SU-DHL-6 (cell line): ENCODE measurements at regions not wholly inside any gene's neighbourhood (a gene's known extent, or its start where the extent isn't known, plus 50 kb on each side); places are given as distances from the start of the nearest gene placed in this dataset.
"Not testable (repeated sequence)": the region's sequence is repeated elsewhere in the genome, so short reads cannot be mapped to it uniquely, and the experiment has no call there.

ENCODE experiments used
- CTCF ChIP-seq: fragments of 200-600 bp; sonication (generic); IDR thresholded peaks from one replicate; pipeline ENCODE4 v1.5.1; 2017; ENCODE audit warnings: antibody characterized with exemption, mild to moderate bottlenecking, low read length, moderate library complexity; ENCODE audit not compliant: insufficient read depth, poor library complexity, severe bottlenecking
- EZH2phosphoT487 ChIP-seq: fragments of 200-600 bp; sonication (generic), shearing (Covaris generic); conservative IDR thresholded peaks from 2 replicates; pipeline ENCODE4 v1.6.1; 2018; ENCODE audit warnings: mild to moderate bottlenecking, antibody characterized with exemption, low read length, moderate library complexity, mixed read lengths

- TF ChIP-seq CTCF, EZH2phosphoT487: not testable (repeated sequence)
Observed at GRCh38 chr10:55518416-55518815, 717.4 kb upstream of the PCDH15 start.
